GM13977 (cell line): ENCODE measurements at regions not wholly inside any gene's neighbourhood (a gene's known extent, or its start where the extent isn't known, plus 50 kb on each side); places are given as distances from the start of the nearest gene placed in this dataset.

Experiments used
- DNase-seq: peaks from one replicate; pipeline ENCODE4 v3.0.0; 2012; ENCODE audit warnings: low spot score
- CTCF ChIP-seq: IDR thresholded peaks from 2 replicates; pipeline ENCODE4 v1.5.1; 2012; ENCODE audit warnings: mild to moderate bottlenecking, control low read depth; ENCODE audit not compliant: insufficient read depth; ENCODE audit errors: extremely low read depth, missing control alignments
- in situ Hi-C: fragments of 300-500 bp; cut with MboI; formaldehyde crosslinking; loops from one replicate; pipeline ENCODE4 v1.12.0; 2022; ENCODE audit warnings: low sequenced_read_pairs, low pct_unique_long_range_greater_than_20kb, mixed read lengths, inconsistent platforms; ENCODE audit not compliant: unreplicated experiment

GRCh38 chr3:34779092-34779491 lies 860.2 kb upstream of the ARPP21 start:
- TF ChIP-seq CTCF: no peak
- DNase-seq: no peak
- in situ Hi-C loops: no loop called here

DNA sequence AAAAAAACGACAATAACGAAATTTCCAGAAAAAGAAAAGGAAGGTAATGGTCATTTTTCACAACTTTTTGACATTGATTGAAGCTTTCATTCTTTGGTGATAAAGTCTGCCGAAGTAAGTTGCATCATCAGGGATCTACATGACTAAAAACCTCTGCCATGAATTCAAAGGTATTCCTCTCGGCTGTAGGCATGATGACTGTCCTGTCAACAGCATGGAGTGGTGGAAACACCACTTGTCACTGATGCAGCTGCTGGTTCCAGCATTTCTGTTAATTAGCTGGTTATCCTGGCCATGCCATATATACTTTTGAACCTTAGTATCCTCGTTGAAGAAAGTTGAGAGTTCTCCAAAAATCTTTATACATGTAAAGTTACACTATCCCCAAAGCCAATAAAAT lies 859.0 kb upstream of the ARPP21 start:
- no peak for DNase-seq
- TF ChIP-seq CTCF: no peak
- in situ Hi-C loops: no loop called here

DNA sequence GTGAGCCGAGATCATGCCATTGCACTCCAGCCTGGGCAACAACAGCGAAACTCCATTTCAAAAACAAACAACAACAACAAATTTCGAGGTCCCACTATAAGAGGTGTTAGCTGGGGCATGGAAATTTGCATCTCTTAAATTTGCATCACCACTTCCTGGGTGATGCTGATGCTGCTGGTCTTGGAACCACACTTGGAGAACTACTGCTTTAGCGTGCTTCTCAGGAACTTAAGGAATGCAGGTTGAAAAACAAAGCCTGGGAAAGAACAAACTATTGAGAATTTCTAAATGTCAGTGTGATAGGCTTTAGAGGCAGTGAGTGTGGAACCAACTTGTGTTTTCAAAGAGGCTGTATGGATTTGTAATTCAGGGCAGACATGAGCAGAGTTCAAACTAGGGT lies 858.4 kb upstream of the ARPP21 start:
- in situ Hi-C loops: no loop called here
- no peak for DNase-seq

GRCh38 chr3:34782871-34783270 lies 856.5 kb upstream of the ARPP21 start:
- in situ Hi-C loops: no loop called here
- no peak for TF ChIP-seq CTCF
- no peak for DNase-seq

More for the DNA sequence above, 858.4 kb upstream of the ARPP21 start:
- TF ChIP-seq CTCF: no peak

DNA sequence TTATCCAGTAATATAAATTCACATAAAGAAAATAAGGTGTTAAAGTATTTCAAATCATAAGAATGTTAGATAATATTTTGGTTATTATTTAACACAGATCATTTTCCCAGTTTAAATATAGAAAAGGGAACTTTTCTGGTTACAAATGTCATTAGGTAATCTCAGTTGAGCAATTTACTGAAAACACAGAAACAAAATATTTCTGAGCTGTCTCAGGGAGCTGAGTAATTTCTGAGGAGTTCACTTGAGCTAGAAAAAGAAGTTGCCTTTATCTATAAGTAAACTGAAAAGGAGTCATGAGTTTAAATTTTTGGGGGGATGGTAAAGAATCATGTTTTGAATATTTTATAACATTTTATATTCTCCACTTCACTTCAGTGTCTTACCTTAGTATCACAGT lies 855.4 kb upstream of the ARPP21 start:
- in situ Hi-C loops: no loop called here
- no peak for TF ChIP-seq CTCF
- no peak for DNase-seq

GRCh38 chr3:34793057-34793456 lies 846.3 kb upstream of the ARPP21 start:
- in situ Hi-C loops: no loop called here
- no peak for TF ChIP-seq CTCF
- DNase-seq: no peak

GRCh38 chr3:34807611-34808010 lies 831.7 kb upstream of the ARPP21 start:
- in situ Hi-C loops: no loop called here
- DNase-seq: no peak
- TF ChIP-seq CTCF: no peak
